B cell (primary cell): ENCODE measurements at regions not wholly inside any gene's neighbourhood (a gene's known extent, or its start where the extent isn't known, plus 50 kb on each side); places are given as distances from the start of the nearest gene placed in this dataset.

Experiments used
- EZH2 ChIP-seq: IDR thresholded peaks from 2 replicates; pipeline ENCODE4 v1.6.1; 2012; ENCODE audit warnings: borderline replicate concordance, low read depth, mild to moderate bottlenecking, moderate library complexity, low read length; ENCODE audit not compliant: insufficient read depth, poor library complexity, severe bottlenecking
- TF ChIP-seq, protein P1 (sequence below): fragments of 200-600 bp; IDR thresholded peaks from one replicate; pipeline ENCODE4 v1.8.0; 2022; ENCODE audit warnings: antibody characterized with exemption, mild to moderate bottlenecking

- no peak for TF ChIP-seq EZH2
- TF ChIP-seq, protein P1, sequence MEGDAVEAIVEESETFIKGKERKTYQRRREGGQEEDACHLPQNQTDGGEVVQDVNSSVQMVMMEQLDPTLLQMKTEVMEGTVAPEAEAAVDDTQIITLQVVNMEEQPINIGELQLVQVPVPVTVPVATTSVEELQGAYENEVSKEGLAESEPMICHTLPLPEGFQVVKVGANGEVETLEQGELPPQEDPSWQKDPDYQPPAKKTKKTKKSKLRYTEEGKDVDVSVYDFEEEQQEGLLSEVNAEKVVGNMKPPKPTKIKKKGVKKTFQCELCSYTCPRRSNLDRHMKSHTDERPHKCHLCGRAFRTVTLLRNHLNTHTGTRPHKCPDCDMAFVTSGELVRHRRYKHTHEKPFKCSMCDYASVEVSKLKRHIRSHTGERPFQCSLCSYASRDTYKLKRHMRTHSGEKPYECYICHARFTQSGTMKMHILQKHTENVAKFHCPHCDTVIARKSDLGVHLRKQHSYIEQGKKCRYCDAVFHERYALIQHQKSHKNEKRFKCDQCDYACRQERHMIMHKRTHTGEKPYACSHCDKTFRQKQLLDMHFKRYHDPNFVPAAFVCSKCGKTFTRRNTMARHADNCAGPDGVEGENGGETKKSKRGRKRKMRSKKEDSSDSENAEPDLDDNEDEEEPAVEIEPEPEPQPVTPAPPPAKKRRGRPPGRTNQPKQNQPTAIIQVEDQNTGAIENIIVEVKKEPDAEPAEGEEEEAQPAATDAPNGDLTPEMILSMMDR = no peak
These were observed 460.8 kb downstream of the TBC1D4 start for GRCh38 chr13:75021151-75021550.
